SU-DHL-6 (cell line): ENCODE measurements at regions not wholly inside any gene's neighbourhood (a gene's known extent, or its start where the extent isn't known, plus 50 kb on each side); places are given as distances from the start of the nearest gene placed in this dataset.

Experiments
- H2AFZ ChIP-seq: fragments of 200-600 bp; sonication (generic); 2 replicates; pipeline ENCODE4 v1.6.1; 2014; ENCODE audit warnings: low read depth, mild to moderate bottlenecking, moderate library complexity, mixed read lengths, antibody characterized with exemption, low read length; ENCODE audit not compliant: severe bottlenecking
- H3F3A ChIP-seq: fragments of 200-600 bp; shearing (Covaris generic); 2 replicates; pipeline ENCODE4 v1.6.0; 2016; ENCODE audit warnings: antibody characterized with exemption, mild to moderate bottlenecking; ENCODE audit not compliant: insufficient read depth
- H3K27ac ChIP-seq: fragments of 200-600 bp; sonication (generic); 2 replicates; pipeline ENCODE4 v1.5.1; 2016; ENCODE audit warnings: low read depth, mild to moderate bottlenecking, low read length, moderate library complexity, mixed read lengths
- H3K27me3 ChIP-seq: fragments of 200-600 bp; sonication (generic), shearing (Covaris generic); 2 replicates; pipeline ENCODE4 v1.6.0; 2014; ENCODE audit warnings: mild to moderate bottlenecking, low read length
- H3K36me3 ChIP-seq: fragments of 200-600 bp; sonication (generic); 2 replicates; pipeline ENCODE4 v1.6.1; 2014; ENCODE audit warnings: mild to moderate bottlenecking, low read length, mixed read lengths
- H3K4me2 ChIP-seq: fragments of 300-600, 200-600 bp; shearing (Covaris generic), sonication (generic); 2 replicates; pipeline ENCODE4 v1.6.0; 2014; ENCODE audit warnings: low read length, low read depth, mild to moderate bottlenecking; ENCODE audit not compliant: poor library complexity, severe bottlenecking
- H3K4me3 ChIP-seq: fragments of 200-600 bp; sonication (generic); 2 replicates; pipeline ENCODE4 v1.5.1; 2014; ENCODE audit warnings: antibody characterized with exemption, low read length, mild to moderate bottlenecking, mixed read lengths; ENCODE audit not compliant: insufficient read depth, poor library complexity, severe bottlenecking
- H3K79me2 ChIP-seq: fragments of 200-600 bp; sonication (generic); 2 replicates; pipeline ENCODE4 v1.6.1; 2014; ENCODE audit warnings: mild to moderate bottlenecking, low read length, moderate library complexity; ENCODE audit not compliant: insufficient read depth
- H3K9ac ChIP-seq: fragments of 200-600 bp; sonication (generic); 2 replicates; pipeline ENCODE4 v1.7.0; 2014; ENCODE audit warnings: mild to moderate bottlenecking, low read length
- H3K9me2 ChIP-seq: fragments of 200-600 bp; sonication (generic); replicated peaks from 2 replicates; pipeline ENCODE4 v1.6.1; 2014; ENCODE audit warnings: low read length; ENCODE audit not compliant: insufficient read depth
- H3K9me3 ChIP-seq: fragments of 200-600 bp; sonication (generic); 2 replicates; pipeline ENCODE4 v1.6.1; 2014; ENCODE audit warnings: low read length, mixed read lengths; ENCODE audit not compliant: insufficient read depth
- H4K20me1 ChIP-seq: fragments of 200-600 bp; sonication (generic); 2 replicates; pipeline ENCODE4 v1.6.1; 2014; ENCODE audit warnings: low read depth, mild to moderate bottlenecking, antibody characterized with exemption, low read length, moderate library complexity, mixed read lengths
- CTCF ChIP-seq: fragments of 200-600 bp; sonication (generic); IDR thresholded peaks from one replicate; pipeline ENCODE4 v1.5.1; 2017; ENCODE audit warnings: antibody characterized with exemption, mild to moderate bottlenecking, low read length, moderate library complexity; ENCODE audit not compliant: insufficient read depth, poor library complexity, severe bottlenecking
- EZH2phosphoT487 ChIP-seq: fragments of 200-600 bp; sonication (generic), shearing (Covaris generic); conservative IDR thresholded peaks from 2 replicates; pipeline ENCODE4 v1.6.1; 2018; ENCODE audit warnings: mild to moderate bottlenecking, antibody characterized with exemption, low read length, moderate library complexity, mixed read lengths

GRCh38 chr3:21237638-21238037 is 513.4 kb downstream of the ZNF385D start:
- Histone ChIP-seq H3K9me3 (no peaks in the 10 kb centered on the region), H3K27ac (no peak overlapping the region), H3K27me3 (no peaks in the 10 kb centered on the region), H3K9ac (no peak overlapping the region), H3F3A (no peaks in the 10 kb centered on the region), H3K79me2 (no peaks in the 10 kb centered on the region), H4K20me1 (no peaks in the 10 kb centered on the region), H2AFZ (no peak overlapping the region), H3K4me2 (no peak overlapping the region), H3K36me3 (no peaks in the 10 kb centered on the region), H3K4me3 (no peak overlapping the region), H3K9me2 (no peaks in the 10 kb centered on the region)
- TF ChIP-seq EZH2phosphoT487, result no peak
- TF ChIP-seq CTCF, result no peak

GRCh38 chr3:21235491-21235890 is 515.5 kb downstream of the ZNF385D start:
- H3K9ac ChIP-seq, result no peak overlapping the region
- H3F3A ChIP-seq, result no peaks in the 10 kb centered on the region
- H3K9me2 ChIP-seq, result no peaks in the 10 kb centered on the region
- no peak overlapping the region for H3K27ac ChIP-seq
- TF ChIP-seq CTCF, result no peak
- no peak for TF ChIP-seq EZH2phosphoT487
- no peaks in the 10 kb centered on the region for H4K20me1 ChIP-seq
- no peaks in the 10 kb centered on the region for H3K36me3 ChIP-seq
- H3K4me3 ChIP-seq, result no peak overlapping the region
- no peaks in the 10 kb centered on the region for H3K9me3 ChIP-seq
- H2AFZ ChIP-seq, result no peak overlapping the region
- no peaks in the 10 kb centered on the region for H3K79me2 ChIP-seq
- no peaks in the 10 kb centered on the region for H3K27me3 ChIP-seq
- H3K4me2 ChIP-seq, result no peak overlapping the region

GRCh38 chr3:21234933-21235332 is 516.1 kb downstream of the ZNF385D start:
- Histone ChIP-seq H3K9me3 (no peaks in the 10 kb centered on the region), H2AFZ (no peak overlapping the region), H3K79me2 (no peaks in the 10 kb centered on the region), H3K27me3 (no peaks in the 10 kb centered on the region), H3K9me2 (no peaks in the 10 kb centered on the region), H3K27ac (no peak overlapping the region), H3K4me2 (no peak overlapping the region), H3K4me3 (no peak overlapping the region), H3K9ac (no peak overlapping the region), H4K20me1 (no peaks in the 10 kb centered on the region), H3K36me3 (no peaks in the 10 kb centered on the region), H3F3A (no peaks in the 10 kb centered on the region)
- TF ChIP-seq CTCF (no peak), EZH2phosphoT487 (no peak)
